Thyroid gland (tissue), 4 donors: ENCODE measurements at regions not wholly inside any gene's neighbourhood (a gene's known extent, or its start where the extent isn't known, plus 50 kb on each side); places are given as distances from the start of the nearest gene placed in this dataset.

Source experiments
- DNase-seq, 2 donors: peaks; one replicate each; pipeline ENCODE4 v3.0.0-alpha.2; 2019
- H3K27ac ChIP-seq, 3 donors: fragments of 200-600 bp; sonication (generic); 1 replicate in 2 of 3; 2 replicates in 1 of 3; pipeline ENCODE4 v1.5.1; 2016 to 2019; ENCODE audit warnings: mild to moderate bottlenecking in 1 of 3, moderate library complexity in 1 of 3
- H3K27me3 ChIP-seq: fragments of 200-600 bp; sonication (generic); one replicate; pipeline ENCODE4 v1.5.1; 2019
- H3K36me3 ChIP-seq, 2 donors: fragments of 200-600 bp; sonication (generic); one replicate each; pipeline ENCODE4 v1.5.1; 2016 to 2019
- H3K4me1 ChIP-seq, 2 donors: fragments of 200-600 bp; sonication (generic); one replicate each; pipeline ENCODE4 v1.5.1; 2017 to 2019
- H3K4me3 ChIP-seq, 3 donors: fragments of 200-600 bp; sonication (generic); replicated peaks in 1 of 3; 1 replicate in 2 of 3; 2 replicates in 1 of 3; pipeline ENCODE4 v1.5.1; 2016; ENCODE audit warnings: mild to moderate bottlenecking in 1 of 3
- H3K9me3 ChIP-seq: fragments of 200-600 bp; sonication (generic); one replicate; pipeline ENCODE4 v1.5.1; 2017
- CTCF ChIP-seq, 6 experiments: fragments of 200-600 bp in 3 of 6; fragments of 450-650 bp in 3 of 6; sonication (generic) in 3 of 6; IDR thresholded peaks; one replicate each; pipeline ENCODE4 v1.5.1; 2016 to 2019; ENCODE audit warnings: antibody characterized with exemption in 6 of 6, mild to moderate bottlenecking in 2 of 6, inconsistent platforms in 1 of 6, moderate library complexity in 1 of 6
- POLR2A ChIP-seq, 2 donors: fragments of 450-650 bp; IDR thresholded peaks; one replicate each; pipeline ENCODE4 v1.6.1; 2017; ENCODE audit warnings: antibody characterized with exemption in 2 of 2, mild to moderate bottlenecking in 2 of 2, moderate library complexity in 1 of 2
- WGBS, 2 donors: methylation state at CpG; one replicate each; pipeline ENCODE4 v1.1.5; 2017; 5-methylcytosine and 5-hydroxymethylcytosine counted together
- intact Hi-C: fragments of 100-400 bp; cut with DNase I; formaldehyde crosslinking; loops from one replicate; pipeline ENCODE4 v1.15.1; 2023

GRCh38 chr3:78015856-78016255 is 976.0 kb downstream of the ROBO2 start:
- H3K27ac ChIP-seq: no peak overlapping the region
- no peaks in the 10 kb centered on the region for H3K27me3 ChIP-seq
- 80 to 87% methylated on average over 1 of the region's 1 CpG for WGBS, 2 donors
- H3K4me3 ChIP-seq: no peak overlapping the region
- TF ChIP-seq CTCF (IDR thresholded peaks at IDR 0.05) (no peak), POLR2A (IDR thresholded peaks at IDR 0.05) (no peak)
- no peak for DNase-seq
- no peaks in the 10 kb centered on the region for H3K36me3 ChIP-seq
- H3K9me3 ChIP-seq: no peaks in the 10 kb centered on the region
- peaks cover 0 to 4% of the 10 kb centered on the region in 2 donors for H3K4me1 ChIP-seq
- intact Hi-C loops: no loop called here

- Histone ChIP-seq H3K4me1 (no peaks in the 10 kb centered on the region), H3K9me3 (no peaks in the 10 kb centered on the region), H3K36me3 (no peaks in the 10 kb centered on the region), H3K4me3 (no peak overlapping the region), H3K27ac (no peak overlapping the region), H3K27me3 (no peaks in the 10 kb centered on the region)
- WGBS, 2 donors: 88 to 90% methylated on average over 3 of the region's 3 CpGs
- intact Hi-C loops: no loop called here
- DNase-seq: no peak
- no peak for TF ChIP-seq CTCF (IDR thresholded peaks at IDR 0.05)
- TF ChIP-seq POLR2A (IDR thresholded peaks at IDR 0.05): no peak
These were observed 981.8 kb downstream of the ROBO2 start for GRCh38 chr3:78021710-78022109.

- Histone ChIP-seq H3K9me3 (no peaks in the 10 kb centered on the region), H3K27me3 (no peaks in the 10 kb centered on the region), H3K36me3 (no peaks in the 10 kb centered on the region), H3K4me3 (no peak overlapping the region), H3K4me1 (no peaks in the 10 kb centered on the region), H3K27ac (no peak overlapping the region)
- 94 to 96% methylated on average over 5 of the region's 5 CpGs for WGBS, 2 donors
- DNase-seq: no peak
- intact Hi-C loops: no loop called here
- no peak for TF ChIP-seq CTCF (IDR thresholded peaks at IDR 0.05)
- TF ChIP-seq POLR2A (IDR thresholded peaks at IDR 0.05): no peak
These were observed 982.3 kb downstream of the ROBO2 start for GRCh38 chr3:78022232-78022631.

GRCh38 chr3:78023257-78023656 is 983.4 kb downstream of the ROBO2 start:
- Histone ChIP-seq H3K27ac (no peak overlapping the region), H3K4me3 (no peak overlapping the region), H3K27me3 (no peaks in the 10 kb centered on the region), H3K9me3 (no peaks in the 10 kb centered on the region), H3K36me3 (no peaks in the 10 kb centered on the region), H3K4me1 (no peaks in the 10 kb centered on the region)
- 91 to 92% methylated on average over 3 of the region's 3 CpGs for WGBS, 2 donors
- DNase-seq: no peak
- intact Hi-C loops: no loop called here
- TF ChIP-seq CTCF (IDR thresholded peaks at IDR 0.05) (no peak), POLR2A (IDR thresholded peaks at IDR 0.05) (no peak)

- Histone ChIP-seq H3K27me3 (no peaks in the 10 kb centered on the region), H3K4me3 (no peak overlapping the region), H3K36me3 (no peaks in the 10 kb centered on the region), H3K4me1 (no peaks in the 10 kb centered on the region), H3K9me3 (no peaks in the 10 kb centered on the region), H3K27ac (no peak overlapping the region)
- intact Hi-C loops: no loop called here
- no peak for TF ChIP-seq CTCF (IDR thresholded peaks at IDR 0.05)
- TF ChIP-seq POLR2A (IDR thresholded peaks at IDR 0.05): no peak
- 85 to 92% methylated on average over 5 of the region's 5 CpGs for WGBS, 2 donors
- DNase-seq: no peak
These were observed 986.0 kb downstream of the ROBO2 start for GRCh38 chr3:78025916-78026315.
